GM12878 (cell line): ENCODE measurements at regions not wholly inside any gene's neighbourhood (a gene's known extent, or its start where the extent isn't known, plus 50 kb on each side); places are given as distances from the start of the nearest gene placed in this dataset.

Experiments
- ATAC-seq: fragments of 200-7000 bp; cut with Tn5 transposase; 3 replicates; pipeline ENCODE4 v1.9.1; 2020; ENCODE audit warnings: mild to moderate bottlenecking, moderate library complexity
- BruUV-seq: library from RNA; stranded (reverse); fragments of 400-500 nt; replicated peaks from 2 replicates; lab custom pipeline; 2021; lab: Mats Ljungman, UMichigan
- CTCF ChIA-PET: fragments of 300-600 bp; sonication (Branson Sonifier 250); formaldehyde crosslinking; extraction: SDS; loops from one replicate; lab custom pipeline; 2021; ENCODE audit warnings: inconsistent platforms; lab: Yijun Ruan, JAX
- POLR2A ChIA-PET: fragments of 350-600 bp; formaldehyde crosslinking; extraction: SDS; loops from one replicate; lab custom pipeline; 2021; ENCODE audit warnings: inconsistent platforms; lab: Charles Lee
- RAD21 ChIA-PET: fragments of 300-600 bp; sonication (Branson Sonifier 250); formaldehyde crosslinking; loops from one replicate; lab custom pipeline; 2023; ENCODE audit warnings: antibody characterized with exemption; ENCODE audit not compliant: unreplicated experiment; lab: Charles Lee
- SMC1A ChIA-PET: fragments of 300-600 bp; sonication (Branson Sonifier 250); formaldehyde crosslinking; loops from one replicate; lab custom pipeline; 2023; ENCODE audit not compliant: unreplicated experiment, uncharacterized antibody; lab: Charles Lee
- DNase-seq: peaks from one replicate; pipeline ENCODE4 v3.0.0-alpha.2; 2011; ENCODE audit warnings: low read depth, low spot score
- FAIRE-seq: peaks from 3 replicates; lab custom pipeline; 2011; peaks lifted over from hg19 to GRCh38; lab: Jason Lieb, UNC
- H2AFZ ChIP-seq: 2 replicates; pipeline ENCODE4 v1.6.0; 2011; ENCODE audit warnings: low read depth, low read length, control low read depth; ENCODE audit not compliant: control insufficient read depth
- H3K27ac ChIP-seq: 2 replicates; pipeline ENCODE4 v1.5.1; 2011; ENCODE audit warnings: control low read depth; ENCODE audit not compliant: control insufficient read depth, insufficient read depth
- H3K27me3 ChIP-seq, 2 experiments: replicated peaks in 1 of 2; 2 replicates each; pipeline versions ENCODE4 v1.6.0 to v1.6.1; 2011; ENCODE audit warnings: low read length in 1 of 2; ENCODE audit not compliant: control insufficient read depth in 2 of 2, insufficient read depth in 2 of 2
- H3K36me3 ChIP-seq, 2 experiments: 2 replicates each; pipeline ENCODE4 v1.5.1; 2011; ENCODE audit warnings: low read length in 1 of 2; ENCODE audit not compliant: control insufficient read depth in 2 of 2, insufficient read depth in 2 of 2
- H3K4me1 ChIP-seq: 2 replicates; pipeline ENCODE4 v1.6.1; 2011; ENCODE audit warnings: mild to moderate bottlenecking, low read length, moderate library complexity, mixed read lengths; ENCODE audit not compliant: control insufficient read depth, insufficient read depth
- H3K4me2 ChIP-seq: 2 replicates; pipeline ENCODE4 v1.6.0; 2011; ENCODE audit warnings: control low read depth; ENCODE audit not compliant: control insufficient read depth, insufficient read depth
- H3K4me3 ChIP-seq: fragments of 200-600 bp; sonication (generic); 2 replicates; pipeline ENCODE4 v1.5.1; 2016
- H3K79me2 ChIP-seq: 2 replicates; pipeline ENCODE4 v1.6.0; 2011; ENCODE audit warnings: low read length; ENCODE audit not compliant: control insufficient read depth, insufficient read depth
- H3K9ac ChIP-seq: 2 replicates; pipeline ENCODE4 v1.8.0; 2011; ENCODE audit warnings: low read length, control low read depth, mixed read lengths; ENCODE audit not compliant: control insufficient read depth, insufficient read depth
- H3K9me3 ChIP-seq: replicated peaks from 3 replicates; pipeline ENCODE4 v1.5.1; 2011; ENCODE audit warnings: mild to moderate bottlenecking, low read length; ENCODE audit not compliant: control insufficient read depth, insufficient read depth
- H4K20me1 ChIP-seq: 2 replicates; pipeline ENCODE4 v1.6.0; 2011; ENCODE audit not compliant: control insufficient read depth, insufficient read depth
- IKZF1 ChIP-seq: fragments of 450-650 bp; conservative IDR thresholded peaks from 2 replicates; pipeline ENCODE4 v1.6.1; 2017; ENCODE audit warnings: antibody characterized with exemption, mild to moderate bottlenecking
- MEF2B ChIP-seq: fragments of 450-650 bp; IDR thresholded peaks from 2 replicates; pipeline ENCODE4 v1.6.1; 2018; ENCODE audit warnings: mild to moderate bottlenecking, moderate library complexity; ENCODE audit not compliant: partially characterized antibody, poor library complexity, severe bottlenecking
- RFX5 ChIP-seq: IDR thresholded peaks from 2 replicates; pipeline ENCODE4 v1.6.1; 2011; ENCODE audit warnings: low read depth, low read length, improper control_type of control experiment
- SUZ12 ChIP-seq: fragments of 200-600 bp; sonication (generic); IDR thresholded peaks from one replicate; pipeline ENCODE4 v1.6.1; 2018; ENCODE audit warnings: antibody characterized with exemption, mild to moderate bottlenecking; ENCODE audit not compliant: unreplicated experiment
- ZNF24 ChIP-seq: fragments of 450-650 bp; IDR thresholded peaks from 2 replicates; pipeline ENCODE4 v1.6.1; 2017; ENCODE audit warnings: antibody characterized with exemption, mild to moderate bottlenecking
- WGBS: methylation state at CpG from one replicate; pipeline ENCODE4 v1.1.6; 2016; ENCODE audit warnings: low lambda C conversion rate; ENCODE audit not compliant: insufficient replicate concordance, insufficient coverage; ENCODE audit errors: missing lambda C conversion rate; 5-methylcytosine and 5-hydroxymethylcytosine counted together
- in situ Hi-C: fragments of 300-500 bp; cut with MboI; formaldehyde crosslinking; loops from 9 replicates; pipeline ENCODE4 v1.14.3; 2018; ENCODE audit warnings: mixed read lengths
- intact Hi-C: fragments of 100-400 bp; cut with micrococcal nuclease; formaldehyde crosslinking; loops from one replicate; pipeline ENCODE4 v1.14.2; 2022; ENCODE audit not compliant: unreplicated experiment
- TF ChIP-seq, protein P1 (sequence below): fragments of 450-650 bp; IDR thresholded peaks from 2 replicates; pipeline ENCODE4 v1.6.1; 2016; ENCODE audit warnings: mild to moderate bottlenecking
- TF ChIP-seq, protein P2 (sequence below): IDR thresholded peaks from 2 replicates; pipeline ENCODE4 v1.6.1; 2011; ENCODE audit warnings: borderline replicate concordance, low read depth, mild to moderate bottlenecking, moderate library complexity, low read length; ENCODE audit not compliant: insufficient read depth, poor library complexity, severe bottlenecking
- TF ChIP-seq, protein P3 (sequence below): fragments of 450-650 bp; IDR thresholded peaks from 2 replicates; pipeline ENCODE4 v1.6.1; 2017; ENCODE audit warnings: mild to moderate bottlenecking, moderate library complexity

DNA sequence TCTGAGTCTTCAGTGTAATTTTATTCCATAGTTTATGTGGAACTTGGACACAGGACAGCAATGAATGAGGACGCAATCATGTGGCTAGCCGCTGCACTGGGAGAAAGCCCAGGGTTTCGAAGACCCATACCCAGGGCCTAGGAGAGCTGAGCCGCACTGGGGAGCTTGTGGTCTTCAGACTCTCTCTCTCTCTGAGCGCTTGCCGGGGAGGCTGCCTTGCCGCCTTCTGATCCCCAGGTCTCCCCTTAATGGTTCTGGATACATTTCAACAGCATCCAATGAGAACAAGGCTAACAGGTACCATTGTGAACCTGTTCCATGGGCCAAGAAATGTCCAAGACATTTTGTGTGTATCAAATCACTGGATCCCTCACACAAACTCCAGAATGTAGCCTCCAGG lies 383.4 kb downstream of the ICE1 start:
- RAD21 ChIA-PET: no interaction called here
- Histone ChIP-seq H3K4me2 (no peak overlapping the region), H3K27ac (no peak overlapping the region), H3K9ac (no peak overlapping the region), H4K20me1 (no peaks in the 10 kb centered on the region), H3K9me3 (no peaks in the 10 kb centered on the region), H2AFZ (no peak overlapping the region), H3K4me3 (no peak overlapping the region), H3K4me1 (no peaks in the 10 kb centered on the region), H3K79me2 (no peaks in the 10 kb centered on the region), H3K27me3 (no peaks in the 10 kb centered on the region), H3K36me3 (no peaks in the 10 kb centered on the region)
- CTCF ChIA-PET: interaction anchor here (1.0 kb wide), 1 partner anchor 25 kb away, joined by 3 read pairs; no protein-coding TSS in a partner anchor
- intact Hi-C loops (no loop called here), in situ Hi-C loops (no loop called here)
- no peak for TF ChIP-seq RFX5
- no peak for TF ChIP-seq SUZ12
- TF ChIP-seq, protein P1, sequence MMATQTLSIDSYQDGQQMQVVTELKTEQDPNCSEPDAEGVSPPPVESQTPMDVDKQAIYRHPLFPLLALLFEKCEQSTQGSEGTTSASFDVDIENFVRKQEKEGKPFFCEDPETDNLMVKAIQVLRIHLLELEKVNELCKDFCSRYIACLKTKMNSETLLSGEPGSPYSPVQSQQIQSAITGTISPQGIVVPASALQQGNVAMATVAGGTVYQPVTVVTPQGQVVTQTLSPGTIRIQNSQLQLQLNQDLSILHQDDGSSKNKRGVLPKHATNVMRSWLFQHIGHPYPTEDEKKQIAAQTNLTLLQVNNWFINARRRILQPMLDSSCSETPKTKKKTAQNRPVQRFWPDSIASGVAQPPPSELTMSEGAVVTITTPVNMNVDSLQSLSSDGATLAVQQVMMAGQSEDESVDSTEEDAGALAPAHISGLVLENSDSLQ: no peak
- no peak for TF ChIP-seq MEF2B
- POLR2A ChIA-PET: no interaction called here
- SMC1A ChIA-PET: interaction anchor here (1.1 kb wide), 1 partner anchor 10 kb away, joined by 3 read pairs; no protein-coding TSS in a partner anchor
- BruUV-seq: no TSS peak
- no peak for FAIRE-seq
- no peak for DNase-seq
- WGBS: 89% methylated on average over 7 of the region's 7 CpGs
- no peak for ATAC-seq

DNA sequence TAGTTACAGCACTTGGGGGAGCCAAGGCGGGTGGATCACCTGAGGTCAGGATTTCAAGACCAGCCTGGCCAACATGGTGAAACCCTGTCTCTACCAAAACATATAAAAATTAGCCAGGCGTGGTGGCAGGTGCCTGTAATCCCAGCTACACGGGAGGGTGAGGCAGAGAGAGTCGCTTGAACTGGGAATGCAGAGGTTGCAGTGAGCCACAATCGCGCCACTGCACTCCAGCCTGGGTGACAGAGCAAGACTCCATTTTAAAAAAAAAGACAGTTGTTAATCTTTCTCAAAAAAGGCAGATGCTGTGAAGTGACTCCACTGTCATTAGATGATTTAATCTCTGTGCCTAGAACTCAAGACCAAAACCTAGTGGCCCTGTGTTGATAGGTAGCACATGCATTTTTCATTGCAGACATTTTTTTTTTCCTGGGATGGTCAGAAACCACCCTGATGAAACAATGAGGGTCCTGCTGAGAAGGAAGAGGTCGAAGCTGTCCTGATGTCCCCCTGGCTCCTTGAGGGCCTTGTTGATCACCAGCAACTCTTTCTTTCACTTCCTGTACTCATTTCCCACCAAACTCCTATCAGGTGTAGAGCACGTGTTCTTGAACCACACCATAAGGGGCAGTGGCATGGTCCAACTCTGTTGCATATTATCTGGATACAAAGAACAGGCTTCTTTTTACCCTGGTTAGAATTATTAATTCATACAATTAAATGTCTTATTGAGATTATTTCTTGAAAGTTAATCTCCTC lies 382.2 kb downstream of the ICE1 start:
- POLR2A ChIA-PET: no interaction called here
- in situ Hi-C loops (no loop called here), intact Hi-C loops (no loop called here)
- BruUV-seq: no TSS peak
- H3K9ac ChIP-seq: no peak overlapping the region
- no peak overlapping the region for H3K4me2 ChIP-seq
- ATAC-seq (no peak), FAIRE-seq (no peak), DNase-seq (no peak)
- no peaks in the 10 kb centered on the region for H3K4me1 ChIP-seq
- WGBS: 48% methylated on average over 8 of the region's 8 CpGs
- H3K4me3 ChIP-seq: no peak overlapping the region
- H3K27ac ChIP-seq: no peak overlapping the region
- no peaks in the 10 kb centered on the region for H3K79me2 ChIP-seq
- no peaks in the 10 kb centered on the region for H4K20me1 ChIP-seq
- no peaks in the 10 kb centered on the region for H3K27me3 ChIP-seq
- H2AFZ ChIP-seq: no peak overlapping the region
- SMC1A ChIA-PET: interaction anchor here (1.1 kb wide), 1 partner anchor 9 kb away, joined by 3 read pairs; no protein-coding TSS in a partner anchor
- RAD21 ChIA-PET: no interaction called here
- no peaks in the 10 kb centered on the region for H3K9me3 ChIP-seq
- CTCF ChIA-PET: interaction anchor here (1.0 kb wide), 1 partner anchor 24 kb away, joined by 3 read pairs; no protein-coding TSS in a partner anchor
- no peaks in the 10 kb centered on the region for H3K36me3 ChIP-seq
- TF ChIP-seq, protein P2, sequence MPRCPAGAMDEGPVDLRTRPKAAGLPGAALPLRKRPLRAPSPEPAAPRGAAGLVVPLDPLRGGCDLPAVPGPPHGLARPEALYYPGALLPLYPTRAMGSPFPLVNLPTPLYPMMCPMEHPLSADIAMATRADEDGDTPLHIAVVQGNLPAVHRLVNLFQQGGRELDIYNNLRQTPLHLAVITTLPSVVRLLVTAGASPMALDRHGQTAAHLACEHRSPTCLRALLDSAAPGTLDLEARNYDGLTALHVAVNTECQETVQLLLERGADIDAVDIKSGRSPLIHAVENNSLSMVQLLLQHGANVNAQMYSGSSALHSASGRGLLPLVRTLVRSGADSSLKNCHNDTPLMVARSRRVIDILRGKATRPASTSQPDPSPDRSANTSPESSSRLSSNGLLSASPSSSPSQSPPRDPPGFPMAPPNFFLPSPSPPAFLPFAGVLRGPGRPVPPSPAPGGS: no peak
- TF ChIP-seq ZNF24 (no peak), IKZF1 (no peak)
- TF ChIP-seq, protein P3, sequence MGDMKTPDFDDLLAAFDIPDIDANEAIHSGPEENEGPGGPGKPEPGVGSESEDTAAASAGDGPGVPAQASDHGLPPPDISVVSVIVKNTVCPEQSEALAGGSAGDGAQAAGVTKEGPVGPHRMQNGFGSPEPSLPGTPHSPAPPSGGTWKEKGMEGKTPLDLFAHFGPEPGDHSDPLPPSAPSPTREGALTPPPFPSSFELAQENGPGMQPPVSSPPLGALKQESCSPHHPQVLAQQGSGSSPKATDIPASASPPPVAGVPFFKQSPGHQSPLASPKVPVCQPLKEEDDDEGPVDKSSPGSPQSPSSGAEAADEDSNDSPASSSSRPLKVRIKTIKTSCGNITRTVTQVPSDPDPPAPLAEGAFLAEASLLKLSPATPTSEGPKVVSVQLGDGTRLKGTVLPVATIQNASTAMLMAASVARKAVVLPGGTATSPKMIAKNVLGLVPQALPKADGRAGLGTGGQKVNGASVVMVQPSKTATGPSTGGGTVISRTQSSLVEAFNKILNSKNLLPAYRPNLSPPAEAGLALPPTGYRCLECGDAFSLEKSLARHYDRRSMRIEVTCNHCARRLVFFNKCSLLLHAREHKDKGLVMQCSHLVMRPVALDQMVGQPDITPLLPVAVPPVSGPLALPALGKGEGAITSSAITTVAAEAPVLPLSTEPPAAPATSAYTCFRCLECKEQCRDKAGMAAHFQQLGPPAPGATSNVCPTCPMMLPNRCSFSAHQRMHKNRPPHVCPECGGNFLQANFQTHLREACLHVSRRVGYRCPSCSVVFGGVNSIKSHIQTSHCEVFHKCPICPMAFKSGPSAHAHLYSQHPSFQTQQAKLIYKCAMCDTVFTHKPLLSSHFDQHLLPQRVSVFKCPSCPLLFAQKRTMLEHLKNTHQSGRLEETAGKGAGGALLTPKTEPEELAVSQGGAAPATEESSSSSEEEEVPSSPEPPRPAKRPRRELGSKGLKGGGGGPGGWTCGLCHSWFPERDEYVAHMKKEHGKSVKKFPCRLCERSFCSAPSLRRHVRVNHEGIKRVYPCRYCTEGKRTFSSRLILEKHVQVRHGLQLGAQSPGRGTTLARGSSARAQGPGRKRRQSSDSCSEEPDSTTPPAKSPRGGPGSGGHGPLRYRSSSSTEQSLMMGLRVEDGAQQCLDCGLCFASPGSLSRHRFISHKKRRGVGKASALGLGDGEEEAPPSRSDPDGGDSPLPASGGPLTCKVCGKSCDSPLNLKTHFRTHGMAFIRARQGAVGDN: no peak
